ENCODE measurements at regions not wholly inside any gene's neighbourhood (a gene's known extent, or its start where the extent isn't known, plus 50 kb on each side); places are given as distances from the start of the nearest gene placed in this dataset.
A peak's percentile ranks its signal among the peaks of the same experiment; 100 is the strongest.

DNA sequence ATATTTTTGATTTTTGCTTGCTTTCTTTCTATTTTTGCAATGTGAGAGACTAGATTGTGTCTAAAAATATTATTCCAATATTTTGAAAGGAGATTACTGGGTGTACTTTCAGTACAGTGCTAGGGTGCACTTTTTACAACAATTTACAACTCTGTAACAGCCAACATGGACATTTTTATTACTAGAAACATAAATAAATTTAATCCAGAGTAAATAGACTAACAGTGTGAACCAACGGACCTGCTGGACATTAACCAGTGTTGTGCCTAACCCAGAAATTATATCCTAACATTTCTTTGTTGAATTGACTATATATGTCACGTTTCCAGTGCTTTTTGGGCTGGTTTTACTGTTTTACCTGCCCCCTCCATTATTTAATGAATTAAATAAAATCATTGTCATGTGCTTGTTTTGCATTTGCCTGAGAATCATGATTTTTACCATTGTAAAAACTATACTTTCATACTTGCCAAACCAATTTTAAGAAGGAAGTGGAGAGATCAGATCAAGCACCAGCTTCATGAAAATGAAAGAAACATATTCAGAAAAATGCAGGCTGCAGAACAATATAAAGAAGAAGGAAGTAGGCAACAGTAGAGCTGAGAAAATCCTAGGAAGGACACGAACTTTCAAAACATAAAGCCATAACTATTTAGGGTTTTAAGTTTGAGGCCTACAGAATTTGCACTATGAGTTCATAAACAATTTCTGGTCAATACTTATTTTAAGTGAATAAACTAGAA, 400.8 kb upstream of the PIK3R1 start:
- Histone ChIP-seq H3K27ac (peak overlapping the region; percentile 1 to 82 (median 52)), H3K4me1 (peaks cover 5 to 35% (median 18%) of the 10 kb centered on the region in 4 donors), H3K36me3 (no peaks in the 10 kb centered on the region), H3K4me3 (no peak overlapping the region), H3K9me3 (no peaks in the 10 kb centered on the region), H3K27me3 (no peaks in the 10 kb centered on the region)
- 35 to 40% methylated on average over 3 of the region's 3 CpGs for WGBS, 2 donors
- TF ChIP-seq POLR2A (IDR thresholded peaks at IDR 0.05) = no peak
- no peak for TF ChIP-seq EP300 (IDR thresholded peaks at IDR 0.05)
- TF ChIP-seq CTCF (IDR thresholded peaks at IDR 0.05) = no peak
- no peak for DNase-seq (ENCODE audit: low spot score in 2 of 2)

- 81 to 88% methylated on average over 6 of the region's 6 CpGs for WGBS, 2 donors
- TF ChIP-seq CTCF (IDR thresholded peaks at IDR 0.05) (no peak), EP300 (IDR thresholded peaks at IDR 0.05) (no peak), POLR2A (IDR thresholded peaks at IDR 0.05) (no peak)
- no peak overlapping the region for H3K4me3 ChIP-seq
These were observed 401.5 kb upstream of the PIK3R1 start for GRCh38 chr5:67813877-67814539.

DNA sequence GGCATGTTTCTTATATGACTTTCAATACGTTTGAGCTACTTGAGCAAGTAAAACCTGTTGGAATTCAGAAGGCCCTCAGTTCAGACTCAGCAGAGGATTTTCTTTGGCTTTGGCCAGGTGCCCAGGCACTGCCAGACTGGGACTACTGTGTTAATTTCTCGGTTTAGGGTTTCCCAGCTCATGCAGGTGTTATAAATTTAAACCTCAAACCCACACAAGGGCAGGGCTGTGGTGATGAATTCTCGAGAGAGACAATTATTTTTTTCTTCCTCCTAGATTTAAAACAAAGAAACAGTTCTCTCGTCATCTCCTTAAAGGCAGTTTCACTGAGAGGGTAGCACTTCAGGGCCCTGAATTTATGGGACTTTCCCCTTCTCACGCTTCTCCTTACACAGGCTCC, 406.0 kb upstream of the PIK3R1 start:
- no peak for TF ChIP-seq CTCF (IDR thresholded peaks at IDR 0.05)
- TF ChIP-seq POLR2A (IDR thresholded peaks at IDR 0.05) = no peak
- TF ChIP-seq EP300 (IDR thresholded peaks at IDR 0.05) = no peak
- Histone ChIP-seq H3K27me3 (no peaks in the 10 kb centered on the region), H3K4me1 (peaks cover 0 to 28% (median 5%) of the 10 kb centered on the region in 4 donors), H3K4me3 (no peak overlapping the region), H3K36me3 (no peaks in the 10 kb centered on the region), H3K27ac (peak overlapping the region in 1 of 4 donors; percentile 13), H3K9me3 (no peaks in the 10 kb centered on the region)
- no peak for DNase-seq (ENCODE audit: low spot score in 2 of 2)
- WGBS, 2 donors = 74 to 78% methylated on average over 5 of the region's 5 CpGs

More at GRCh38 chr5:67813877-67814539, 401.5 kb upstream of the PIK3R1 start:
- no peaks in the 10 kb centered on the region for H3K9me3 ChIP-seq
- H3K36me3 ChIP-seq = no peaks in the 10 kb centered on the region
- H3K27me3 ChIP-seq = no peaks in the 10 kb centered on the region
- peak overlapping the region in 2 of 4 donors; percentile 66 to 82 for H3K27ac ChIP-seq
- H3K4me1 ChIP-seq = peaks cover 5 to 42% (median 18%) of the 10 kb centered on the region in 4 donors
- DNase-seq (ENCODE audit: low spot score in 2 of 2) = no peak

- Histone ChIP-seq H3K27me3 (no peaks in the 10 kb centered on the region), H3K27ac (peak overlapping the region in 1 of 4 donors; percentile 1), H3K36me3 (no peaks in the 10 kb centered on the region), H3K4me3 (no peak overlapping the region), H3K4me1 (peaks cover 0 to 20% (median 0%) of the 10 kb centered on the region in 4 donors), H3K9me3 (no peaks in the 10 kb centered on the region)
- DNase-seq (ENCODE audit: low spot score in 2 of 2) = no peak
- WGBS, 2 donors = 81 to 85% methylated on average over 2 of the region's 2 CpGs
- TF ChIP-seq EP300 (IDR thresholded peaks at IDR 0.05) (peak in 1 of 2 donors; percentile 15), CTCF (IDR thresholded peaks at IDR 0.05) (no peak), POLR2A (IDR thresholded peaks at IDR 0.05) (no peak)
These were observed 407.2 kb upstream of the PIK3R1 start for GRCh38 chr5:67808340-67808739.

- H3K4me1 ChIP-seq = peaks cover 0 to 20% (median 0%) of the 10 kb centered on the region in 4 donors
- TF ChIP-seq CTCF (IDR thresholded peaks at IDR 0.05) = no peak
- no peak for TF ChIP-seq POLR2A (IDR thresholded peaks at IDR 0.05)
- TF ChIP-seq EP300 (IDR thresholded peaks at IDR 0.05) = no peak
- no peaks in the 10 kb centered on the region for H3K36me3 ChIP-seq
- no peak overlapping the region for H3K4me3 ChIP-seq
- DNase-seq (ENCODE audit: low spot score in 2 of 2) = no peak
- H3K9me3 ChIP-seq = no peaks in the 10 kb centered on the region
- peak overlapping the region in 1 of 4 donors; percentile 1 for H3K27ac ChIP-seq
- 94% methylated on average over 1 of the region's 1 CpG for WGBS, 2 donors
- no peaks in the 10 kb centered on the region for H3K27me3 ChIP-seq
These were observed 408.1 kb upstream of the PIK3R1 start for GRCh38 chr5:67807439-67807888.

All from tibial nerve (tissue), 4 donors.